HFF-Myc (cell line): ENCODE measurements at regions not wholly inside any gene's neighbourhood (a gene's known extent, or its start where the extent isn't known, plus 50 kb on each side); places are given as distances from the start of the nearest gene placed in this dataset.
"Not testable (repeated sequence)": the region's sequence is repeated elsewhere in the genome, so short reads cannot be mapped to it uniquely, and the experiment has no call there.

Experiments
- DNase-seq: peaks from one replicate; pipeline ENCODE4 v3.0.0-alpha.2; 2011; ENCODE audit warnings: low read depth; ENCODE audit errors: extremely low read depth
- H3K4me3 ChIP-seq: replicated peaks from 2 replicates; pipeline ENCODE4 v1.5.1; 2011; ENCODE audit warnings: low read depth, mild to moderate bottlenecking, control low read depth, low read length
- CTCF ChIP-seq: IDR thresholded peaks from 2 replicates; pipeline ENCODE4 v1.5.1; 2012; ENCODE audit warnings: mild to moderate bottlenecking, low read depth, low read length, control low read depth; ENCODE audit errors: missing control alignments

GRCh38 chr16:50489182-50489581 lies 59.0 kb upstream of the NKD1 start:
- H3K4me3 ChIP-seq: no peak overlapping the region
- no peak for DNase-seq
- no peak for TF ChIP-seq CTCF

- no peak for DNase-seq
- TF ChIP-seq CTCF: no peak
- H3K4me3 ChIP-seq: no peak overlapping the region
Measured at GRCh38 chr16:50487528-50487927, 60.7 kb upstream of the NKD1 start.

- not testable (repeated sequence) for H3K4me3 ChIP-seq
Measured at GRCh38 chr16:50486162-50486561, 62.0 kb upstream of the NKD1 start.

GRCh38 chr16:50485232-50485631 lies 63.0 kb upstream of the NKD1 start:
- no peak for TF ChIP-seq CTCF

More at GRCh38 chr16:50486162-50486561, 62.0 kb upstream of the NKD1 start:
- not testable (repeated sequence) for DNase-seq

GRCh38 chr16:50482271-50482670 lies 65.9 kb upstream of the NKD1 start:
- DNase-seq: no peak
- no peak overlapping the region for H3K4me3 ChIP-seq
- TF ChIP-seq CTCF: no peak

More at GRCh38 chr16:50485232-50485631, 63.0 kb upstream of the NKD1 start:
- DNase-seq: no peak
- H3K4me3 ChIP-seq: no peak overlapping the region

GRCh38 chr16:50480206-50480605 lies 68.0 kb upstream of the NKD1 start:
- no peak overlapping the region for H3K4me3 ChIP-seq
- TF ChIP-seq CTCF: no peak
- DNase-seq: no peak

- no peak overlapping the region for H3K4me3 ChIP-seq
- TF ChIP-seq CTCF: no peak
- no peak for DNase-seq
Measured at GRCh38 chr16:50479771-50480170, 68.4 kb upstream of the NKD1 start.

GRCh38 chr16:50478773-50479149 lies 69.4 kb upstream of the NKD1 start:
- DNase-seq: no peak
- TF ChIP-seq CTCF: no peak
- no peak overlapping the region for H3K4me3 ChIP-seq
